ENCODE measurements at regions not wholly inside any gene's neighbourhood (a gene's known extent, or its start where the extent isn't known, plus 50 kb on each side); places are given as distances from the start of the nearest gene placed in this dataset.
"Not testable (repeated sequence)": the region's sequence is repeated elsewhere in the genome, so short reads cannot be mapped to it uniquely, and the experiment has no call there.

GRCh38 chr15:30845536-30845935 lies 58.2 kb upstream of the FAN1 start:
- not testable (repeated sequence) for DNase-seq
